Lower leg skin (tissue), 4 donors: ENCODE measurements at regions not wholly inside any gene's neighbourhood (a gene's known extent, or its start where the extent isn't known, plus 50 kb on each side); places are given as distances from the start of the nearest gene placed in this dataset.

Experiments
- DNase-seq, 2 donors: peaks; one replicate each; pipeline ENCODE4 v3.0.0-alpha.2; 2019; ENCODE audit warnings: low spot score in 2 of 2
- H3K4me3 ChIP-seq: fragments of 200-600 bp; sonication (generic); 2 replicates; pipeline ENCODE4 v1.5.1; 2017; ENCODE audit warnings: mild to moderate bottlenecking, low read depth; ENCODE audit not compliant: poor library complexity, severe bottlenecking
- CTCF ChIP-seq, 3 donors: fragments of 450-650 bp; IDR thresholded peaks; one replicate each; pipeline ENCODE4 v1.5.1; 2016; ENCODE audit warnings: antibody characterized with exemption in 3 of 3, mild to moderate bottlenecking in 3 of 3, moderate library complexity in 2 of 3
- POLR2A ChIP-seq, 2 donors: fragments of 450-650 bp; IDR thresholded peaks; one replicate each; pipeline ENCODE4 v1.6.1; 2016 to 2017; ENCODE audit warnings: antibody characterized with exemption in 2 of 2, mild to moderate bottlenecking in 1 of 2, moderate library complexity in 1 of 2
- WGBS, 2 donors: methylation state at CpG; one replicate each; pipeline ENCODE4 v1.1.5; 2018; 5-methylcytosine and 5-hydroxymethylcytosine counted together
- intact Hi-C: fragments of 100-400 bp; cut with DNase I; formaldehyde crosslinking; loops from one replicate; pipeline ENCODE4 v1.15.0; 2023; ENCODE audit warnings: low total_unique reads

GRCh38 chr11:26916805-26917204 is 77.1 kb upstream of the FIBIN start:
- no peak overlapping the region for H3K4me3 ChIP-seq
- no peak for TF ChIP-seq CTCF (IDR thresholded peaks at IDR 0.05)
- TF ChIP-seq POLR2A (IDR thresholded peaks at IDR 0.05): no peak
- intact Hi-C loops: no loop called here
- 80 to 87% methylated on average over 6 of the region's 6 CpGs for WGBS, 2 donors
- no peak for DNase-seq

- no peak overlapping the region for H3K4me3 ChIP-seq
- 86 to 93% methylated on average over 3 of the region's 3 CpGs for WGBS, 2 donors
- TF ChIP-seq POLR2A (IDR thresholded peaks at IDR 0.05) (no peak), CTCF (IDR thresholded peaks at IDR 0.05) (no peak)
- no peak for DNase-seq
- intact Hi-C loops: no loop called here
These were observed 65.3 kb upstream of the FIBIN start for GRCh38 chr11:26928582-26928981.

GRCh38 chr11:26929806-26930517 is 64.0 kb upstream of the FIBIN start:
- WGBS, 2 donors: 60 to 66% methylated on average over 3 of the region's 3 CpGs
- H3K4me3 ChIP-seq: no peak overlapping the region
- TF ChIP-seq CTCF (IDR thresholded peaks at IDR 0.05): no peak
- DNase-seq: no peak
- intact Hi-C loops: no loop called here

GRCh38 chr11:26930518-26931247 is 63.2 kb upstream of the FIBIN start:
- H3K4me3 ChIP-seq: no peak overlapping the region
- TF ChIP-seq POLR2A (IDR thresholded peaks at IDR 0.05) (no peak), CTCF (IDR thresholded peaks at IDR 0.05) (no peak)
- 30 to 36% methylated on average over 1 of the region's 1 CpG for WGBS, 2 donors
- DNase-seq: no peak
- intact Hi-C loops: no loop called here

GRCh38 chr11:26931248-26931631 is 62.7 kb upstream of the FIBIN start:
- DNase-seq: no peak
- 48 to 50% methylated on average over 1 of the region's 1 CpG for WGBS, 2 donors

More at GRCh38 chr11:26931248-26931631, 62.7 kb upstream of the FIBIN start:
- intact Hi-C loops: no loop called here
- TF ChIP-seq CTCF (IDR thresholded peaks at IDR 0.05) (no peak), POLR2A (IDR thresholded peaks at IDR 0.05) (no peak)
- H3K4me3 ChIP-seq: no peak overlapping the region
